ACC112 (cell line): ENCODE measurements at regions not wholly inside any gene's neighbourhood (a gene's known extent, or its start where the extent isn't known, plus 50 kb on each side); places are given as distances from the start of the nearest gene placed in this dataset.
"Not testable (repeated sequence)": the region's sequence is repeated elsewhere in the genome, so short reads cannot be mapped to it uniquely, and the experiment has no call there.

Source experiments
- H2AFZ ChIP-seq: fragments of 200-600 bp; sonication (generic); one replicate; pipeline ENCODE4 v1.6.0; 2017; ENCODE audit warnings: antibody characterized with exemption, low read length; ENCODE audit not compliant: unreplicated experiment
- H3K27ac ChIP-seq: fragments of 200-600 bp; sonication (generic); 2 replicates; pipeline ENCODE4 v1.5.1; 2014; ENCODE audit warnings: low read depth, mild to moderate bottlenecking, antibody characterized with exemption, low read length, moderate library complexity
- H3K27me3 ChIP-seq: fragments of 200-600 bp; sonication (generic); 2 replicates; pipeline ENCODE4 v1.6.1; 2014; ENCODE audit warnings: mild to moderate bottlenecking, antibody characterized with exemption, low read length, moderate library complexity, mixed read lengths; ENCODE audit not compliant: insufficient read depth
- H3K36me3 ChIP-seq: fragments of 200-600 bp; sonication (generic); 2 replicates; pipeline ENCODE4 v1.6.1; 2016; ENCODE audit warnings: mild to moderate bottlenecking, antibody characterized with exemption, low read length, moderate library complexity, mixed read lengths; ENCODE audit not compliant: insufficient read depth
- H3K4me1 ChIP-seq: fragments of 200-600 bp; sonication (generic); one replicate; pipeline ENCODE4 v1.6.1; 2016; ENCODE audit warnings: low read length, mixed read lengths; ENCODE audit not compliant: insufficient read depth, unreplicated experiment, control insufficient read depth
- H3K4me3 ChIP-seq: fragments of 200-600 bp; sonication (generic); 2 replicates; pipeline ENCODE4 v1.5.1; 2014; ENCODE audit warnings: mild to moderate bottlenecking, low read depth, low read length
- H3K79me2 ChIP-seq: fragments of 200-600 bp; sonication (generic); one replicate; pipeline ENCODE4 v1.6.0; 2016; ENCODE audit warnings: low read length; ENCODE audit not compliant: control insufficient read depth, unreplicated experiment, insufficient read depth

DNA sequence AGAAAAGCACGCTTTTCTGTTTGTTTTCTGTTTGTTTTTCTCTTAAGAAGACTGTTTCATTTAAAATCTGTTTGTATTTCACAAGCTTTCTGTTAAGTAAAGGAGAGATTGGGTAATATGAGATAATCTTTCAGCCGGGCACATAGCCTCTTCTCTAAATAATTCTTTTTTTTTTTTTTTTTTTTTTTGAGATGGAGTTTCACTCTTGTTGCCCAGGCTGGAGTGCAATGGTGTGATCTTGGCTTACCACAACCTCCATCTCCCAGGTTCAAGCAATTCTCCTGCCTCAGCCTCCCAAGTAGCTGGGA lies 499.5 kb upstream of the SGCD start:
- not testable (repeated sequence) for H3K36me3 ChIP-seq, H3K27me3 ChIP-seq, H3K27ac ChIP-seq, H2AFZ ChIP-seq, H3K4me1 ChIP-seq, H3K79me2 ChIP-seq, H3K4me3 ChIP-seq

DNA sequence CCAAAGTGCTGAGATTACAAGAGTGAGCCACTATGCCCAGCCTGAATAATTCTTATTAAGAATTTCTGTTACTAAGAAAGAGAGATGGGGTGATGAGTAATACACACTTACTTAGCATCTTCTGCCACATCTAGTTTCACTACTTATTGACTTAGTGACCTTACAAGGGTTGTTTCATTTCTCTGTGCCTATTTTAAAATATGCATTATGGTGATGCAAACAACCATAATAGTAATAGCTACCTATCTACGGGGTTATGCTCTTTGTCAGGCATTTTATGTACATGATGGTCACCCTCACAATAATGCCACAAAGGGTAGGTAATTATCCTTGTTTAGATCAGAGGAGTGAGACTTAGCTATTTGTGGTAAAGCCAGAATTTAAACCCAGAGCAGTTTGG lies 499.0 kb upstream of the SGCD start:
- no peaks in the 10 kb centered on the region for H3K79me2 ChIP-seq
- H3K27ac ChIP-seq: no peak overlapping the region
- H2AFZ ChIP-seq: no peak overlapping the region
- no peaks in the 10 kb centered on the region for H3K36me3 ChIP-seq
- H3K4me3 ChIP-seq: no peak overlapping the region
- H3K27me3 ChIP-seq: no peaks in the 10 kb centered on the region
- no peaks in the 10 kb centered on the region for H3K4me1 ChIP-seq

DNA sequence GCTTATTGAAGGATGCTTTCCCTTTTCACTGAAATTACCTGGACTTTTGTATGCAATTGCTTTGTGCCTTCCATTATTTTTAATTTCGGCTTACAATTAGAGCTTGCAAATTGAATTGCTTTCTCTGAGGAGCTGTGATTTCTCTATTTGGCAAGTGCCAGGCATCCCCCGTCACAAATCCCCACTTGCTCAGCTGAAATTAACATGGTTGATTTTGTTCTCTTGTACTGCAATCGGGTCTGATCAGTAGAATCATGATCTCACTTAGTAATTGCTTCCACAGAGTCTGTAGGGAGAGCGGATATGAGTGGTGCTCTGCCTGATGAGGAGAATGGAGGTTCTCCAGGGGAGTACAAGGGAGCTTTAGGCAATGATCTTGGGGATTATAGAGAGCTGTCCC lies 495.5 kb upstream of the SGCD start:
- Histone ChIP-seq H3K4me3 (no peak overlapping the region), H3K27me3 (no peaks in the 10 kb centered on the region), H3K27ac (no peak overlapping the region), H3K79me2 (no peaks in the 10 kb centered on the region), H3K36me3 (no peaks in the 10 kb centered on the region), H2AFZ (no peak overlapping the region), H3K4me1 (no peaks in the 10 kb centered on the region)

DNA sequence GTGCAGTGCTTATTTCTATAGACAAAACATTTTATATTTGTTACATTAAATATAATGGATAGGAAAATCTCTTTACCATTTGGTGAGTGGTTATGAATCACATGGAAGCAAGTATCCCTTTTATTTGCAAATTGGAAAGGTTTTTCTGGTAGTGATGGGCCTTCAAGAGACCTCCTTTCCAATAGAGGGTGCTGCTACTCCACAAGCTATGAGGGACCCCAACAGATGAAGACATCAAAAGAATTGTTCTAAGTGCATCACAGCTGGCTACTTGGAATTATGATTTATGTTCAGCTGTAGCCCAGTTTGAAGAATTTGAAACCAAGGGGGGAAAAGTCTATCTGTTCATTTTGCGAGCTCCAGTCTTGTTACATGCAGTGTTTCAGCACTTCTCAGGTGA lies 493.7 kb upstream of the SGCD start:
- no peak overlapping the region for H3K27ac ChIP-seq
- H3K4me1 ChIP-seq: no peaks in the 10 kb centered on the region
- H3K27me3 ChIP-seq: no peaks in the 10 kb centered on the region
- no peak overlapping the region for H3K4me3 ChIP-seq
- H3K79me2 ChIP-seq: no peaks in the 10 kb centered on the region
- no peaks in the 10 kb centered on the region for H3K36me3 ChIP-seq
- no peak overlapping the region for H2AFZ ChIP-seq

DNA sequence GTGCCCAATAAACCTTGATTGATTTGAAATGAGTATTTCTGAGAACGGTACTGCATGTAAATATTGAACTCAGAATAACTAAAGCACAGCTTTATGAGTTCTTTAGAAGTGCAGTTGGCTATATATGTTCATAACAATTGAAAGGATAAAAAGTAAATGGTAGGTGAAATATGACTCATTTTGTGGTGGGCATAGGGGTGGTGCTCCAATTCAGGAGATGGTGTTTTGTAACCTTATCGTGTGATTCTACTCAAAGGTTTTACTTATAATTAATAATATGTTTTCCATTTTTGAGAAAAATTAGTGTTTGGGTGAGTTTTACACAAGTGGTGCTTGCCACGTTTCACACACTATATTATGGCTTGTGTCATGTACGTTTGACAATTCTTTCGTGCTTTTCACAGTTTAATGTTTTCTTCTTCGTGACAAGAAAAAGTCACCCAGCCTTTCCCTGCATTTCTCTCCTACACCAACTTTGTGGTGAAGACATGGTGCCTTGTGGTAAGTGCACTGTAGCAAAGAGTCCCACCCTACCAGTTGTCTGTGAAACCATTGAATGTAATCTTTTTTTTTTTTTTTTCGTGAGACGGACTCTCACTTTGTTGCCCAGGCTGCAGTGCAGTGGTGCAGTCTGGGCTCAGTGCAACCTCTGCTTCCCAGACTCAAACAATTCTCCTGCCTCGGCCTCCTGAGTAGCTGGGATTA lies 492.5 kb upstream of the SGCD start:
- no peaks in the 10 kb centered on the region for H3K27me3 ChIP-seq
- no peaks in the 10 kb centered on the region for H3K79me2 ChIP-seq
- no peaks in the 10 kb centered on the region for H3K4me1 ChIP-seq
- no peak overlapping the region for H3K4me3 ChIP-seq
- H3K36me3 ChIP-seq: no peaks in the 10 kb centered on the region
- no peak overlapping the region for H3K27ac ChIP-seq
- no peak overlapping the region for H2AFZ ChIP-seq

DNA sequence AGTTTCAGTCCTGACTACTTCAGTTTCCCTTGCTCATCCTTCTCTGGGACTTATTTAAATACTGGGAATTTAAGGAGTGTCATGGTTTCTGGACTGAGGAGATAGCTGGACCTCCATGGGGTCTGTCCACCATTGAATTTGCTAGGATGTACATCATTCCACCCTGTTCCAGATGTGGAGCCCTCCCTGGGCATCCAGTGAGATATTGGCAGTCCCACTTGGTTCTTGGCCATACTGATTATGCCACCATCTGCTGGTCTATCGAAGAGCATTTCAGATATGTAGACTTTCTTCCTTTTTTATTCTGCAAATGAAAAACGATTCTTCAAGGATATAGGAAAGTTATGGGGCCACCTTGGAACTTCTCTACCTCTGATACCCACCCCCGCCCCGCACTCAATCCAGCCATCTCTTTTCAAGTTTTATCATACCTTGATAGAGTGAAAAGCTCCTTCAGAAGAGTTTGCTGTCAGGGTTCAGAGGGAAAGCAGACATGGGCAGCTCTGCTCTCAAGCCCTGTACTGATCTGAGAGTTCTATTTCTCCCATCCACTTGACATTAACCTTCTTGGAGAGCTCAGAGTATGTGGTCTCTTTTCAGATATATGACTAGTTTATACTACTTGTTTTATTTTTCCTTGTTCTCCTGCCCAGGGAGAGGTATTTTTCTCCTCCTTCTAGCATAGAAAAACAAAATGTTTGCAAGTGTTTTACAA lies 490.7 kb upstream of the SGCD start:
- Histone ChIP-seq H3K27me3 (no peaks in the 10 kb centered on the region), H3K4me1 (no peaks in the 10 kb centered on the region), H3K79me2 (no peaks in the 10 kb centered on the region), H3K4me3 (no peak overlapping the region), H3K27ac (no peak overlapping the region), H2AFZ (no peak overlapping the region), H3K36me3 (no peaks in the 10 kb centered on the region)

DNA sequence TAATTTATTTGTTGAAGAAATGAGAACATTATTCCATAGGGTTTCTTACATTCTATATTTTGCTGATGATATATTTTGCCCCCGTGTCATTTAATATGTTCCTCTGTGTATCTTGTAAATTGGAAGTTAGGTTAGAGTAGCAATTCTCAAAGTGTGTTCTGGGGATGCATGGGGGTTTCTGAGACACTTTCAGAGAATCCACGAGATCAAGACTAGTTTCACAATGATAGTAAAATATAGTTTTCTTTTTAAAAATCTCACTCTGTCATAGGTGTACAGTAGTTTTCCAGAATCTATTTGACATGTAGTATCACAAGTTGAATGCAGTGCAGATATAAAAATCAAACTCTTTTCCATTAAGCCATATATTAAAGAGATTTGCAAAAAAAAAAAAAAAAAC lies 488.6 kb upstream of the SGCD start:
- Histone ChIP-seq H3K27me3 (no peaks in the 10 kb centered on the region), H3K4me3 (no peak overlapping the region), H3K36me3 (no peaks in the 10 kb centered on the region), H3K4me1 (no peaks in the 10 kb centered on the region), H3K79me2 (no peaks in the 10 kb centered on the region), H3K27ac (no peak overlapping the region), H2AFZ (no peak overlapping the region)

DNA sequence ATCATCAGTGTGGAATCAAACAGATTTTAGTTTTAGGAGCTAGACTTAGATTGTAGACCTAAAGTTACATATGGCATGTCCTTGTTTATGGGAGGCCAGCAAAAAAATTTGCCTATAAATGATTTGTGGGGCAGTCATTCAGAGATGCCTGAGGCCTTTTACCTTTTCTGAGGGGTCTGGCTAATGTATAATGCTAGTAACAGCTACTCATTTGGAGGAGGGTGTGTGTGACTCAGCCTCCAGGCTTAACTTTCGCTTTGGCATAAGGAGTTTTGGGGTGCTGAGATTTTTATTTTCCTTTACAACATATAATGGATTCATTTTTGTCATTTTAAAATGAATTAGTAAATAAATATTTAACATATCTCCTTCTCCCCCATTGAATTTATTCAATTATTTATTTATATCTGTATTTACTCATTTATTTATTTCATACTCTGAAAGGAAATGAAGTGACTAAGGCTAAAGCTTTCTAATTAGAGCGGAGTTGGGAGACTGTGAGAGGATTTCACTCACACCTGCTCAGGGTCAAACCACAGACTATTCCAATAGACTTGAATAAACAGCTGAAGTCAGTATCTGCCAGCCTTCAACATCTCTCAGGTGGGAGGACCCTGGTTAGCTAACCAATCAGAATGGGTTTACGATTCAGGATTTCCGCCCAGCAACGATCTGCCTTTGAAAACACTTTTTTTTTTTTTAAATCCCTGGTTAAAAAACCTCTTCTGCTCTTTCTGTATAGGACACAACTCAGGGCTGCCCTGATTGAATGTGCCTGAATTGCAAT lies 487.5 kb upstream of the SGCD start:
- Histone ChIP-seq H3K4me1 (no peaks in the 10 kb centered on the region), H3K79me2 (no peaks in the 10 kb centered on the region), H3K4me3 (no peak overlapping the region), H3K36me3 (no peaks in the 10 kb centered on the region), H2AFZ (no peak overlapping the region), H3K27ac (no peak overlapping the region), H3K27me3 (no peaks in the 10 kb centered on the region)

DNA sequence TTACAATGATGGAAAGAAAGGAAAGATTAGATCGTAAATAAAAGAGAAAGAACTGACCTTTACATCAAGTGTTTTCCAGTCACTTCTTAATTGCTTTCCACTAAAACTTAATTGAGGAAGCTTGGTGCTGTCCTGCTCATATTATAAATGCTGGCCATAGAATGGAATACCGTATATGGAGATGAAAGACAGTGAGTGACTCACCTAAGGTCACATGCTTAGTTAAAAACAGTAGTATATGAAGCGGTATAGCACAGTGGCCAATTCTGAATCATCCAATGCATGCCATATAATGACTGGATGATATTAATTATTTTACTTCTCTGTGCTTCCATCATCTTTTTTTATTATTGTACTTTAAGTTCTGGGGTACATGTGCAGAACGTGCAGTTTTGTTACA lies 482.4 kb upstream of the SGCD start:
- Histone ChIP-seq H3K4me1 (no peaks in the 10 kb centered on the region), H3K27me3 (no peaks in the 10 kb centered on the region), H3K79me2 (no peaks in the 10 kb centered on the region), H2AFZ (no peak overlapping the region), H3K27ac (no peak overlapping the region), H3K4me3 (no peak overlapping the region), H3K36me3 (no peaks in the 10 kb centered on the region)

DNA sequence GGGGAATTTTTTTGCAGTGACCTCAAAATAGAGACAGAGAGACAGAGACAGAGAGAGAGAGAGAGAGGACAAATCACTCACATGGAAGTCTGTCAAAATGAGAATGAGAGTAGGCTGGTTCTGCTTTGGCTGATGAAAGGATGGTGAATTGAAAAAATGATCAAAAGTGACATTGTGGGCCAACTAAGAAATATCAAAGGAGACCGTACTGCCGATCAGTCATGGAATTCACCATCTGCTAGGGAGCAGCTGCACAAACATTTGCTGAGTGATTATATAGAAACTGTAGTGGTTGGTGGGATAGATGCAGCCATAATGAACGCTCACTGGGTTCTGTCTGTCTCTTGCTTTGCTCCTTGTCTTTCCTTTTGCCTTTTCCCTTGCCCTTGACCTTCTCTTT lies 476.6 kb upstream of the SGCD start:
- no peaks in the 10 kb centered on the region for H3K36me3 ChIP-seq

DNA sequence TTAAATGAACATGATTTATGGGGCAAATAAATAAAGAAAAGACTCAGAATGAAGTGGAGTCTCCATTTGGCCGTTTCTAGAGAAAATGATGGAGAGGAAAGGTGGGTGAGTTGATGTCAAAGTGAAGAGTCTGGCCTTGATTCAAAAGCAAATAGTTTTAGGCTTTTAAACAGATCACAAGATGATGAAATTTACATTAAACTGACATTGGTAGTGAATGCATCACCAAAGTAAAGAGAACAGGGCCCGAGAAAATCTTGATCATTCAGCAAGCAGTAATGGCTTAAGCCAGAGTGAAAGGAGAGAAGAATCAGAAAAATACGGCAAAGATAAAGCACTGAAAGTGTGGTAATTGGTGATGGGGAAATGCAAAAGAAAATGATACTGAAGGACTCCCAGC lies 460.0 kb upstream of the SGCD start:
- no peaks in the 10 kb centered on the region for H3K36me3 ChIP-seq
- H3K4me3 ChIP-seq: no peak overlapping the region
- no peaks in the 10 kb centered on the region for H3K79me2 ChIP-seq
- H3K4me1 ChIP-seq: no peaks in the 10 kb centered on the region
- H3K27ac ChIP-seq: no peak overlapping the region
- H3K27me3 ChIP-seq: no peaks in the 10 kb centered on the region
- no peak overlapping the region for H2AFZ ChIP-seq

More for the DNA sequence above, 476.6 kb upstream of the SGCD start:
- Histone ChIP-seq H2AFZ (no peak overlapping the region), H3K4me3 (no peak overlapping the region), H3K79me2 (no peaks in the 10 kb centered on the region), H3K27ac (no peak overlapping the region), H3K27me3 (no peaks in the 10 kb centered on the region), H3K4me1 (no peaks in the 10 kb centered on the region)
